Prostate gland (tissue), 2 donors: ENCODE measurements at regions not wholly inside any gene's neighbourhood (a gene's known extent, or its start where the extent isn't known, plus 50 kb on each side); places are given as distances from the start of the nearest gene placed in this dataset.

Source experiments
- DNase-seq: peaks from one replicate; pipeline ENCODE4 v3.0.0-alpha.2; 2019; ENCODE audit warnings: low spot score
- H3K27ac ChIP-seq, 2 donors: fragments of 200-600 bp; sonication (generic); 2 replicates each; pipeline ENCODE4 v1.5.1; 2017 to 2019
- H3K27me3 ChIP-seq: fragments of 200-600 bp; sonication (generic); replicated peaks from 2 replicates; pipeline ENCODE4 v1.5.1; 2019; ENCODE audit not compliant: insufficient read depth
- H3K36me3 ChIP-seq, 2 donors: fragments of 200-600 bp; sonication (generic); 1 replicate in 1 of 2; 2 replicates in 1 of 2; pipeline versions ENCODE4 v1.5.1 to v1.8.1; 2017 to 2019
- H3K4me1 ChIP-seq: fragments of 200-600 bp; sonication (generic); replicated peaks from 2 replicates; pipeline ENCODE4 v1.5.1; 2019
- H3K4me3 ChIP-seq, 2 donors: fragments of 200-600 bp; sonication (generic); 2 replicates each; pipeline ENCODE4 v1.5.1; 2017 to 2019
- H3K9me3 ChIP-seq: fragments of 200-600 bp; sonication (generic); 2 replicates; pipeline ENCODE4 v1.5.1; 2017
- POLR2A ChIP-seq: fragments of 450-650 bp; IDR thresholded peaks from one replicate; pipeline ENCODE4 v1.6.1; 2016; ENCODE audit warnings: antibody characterized with exemption, mild to moderate bottlenecking
- POLR2AphosphoS5 ChIP-seq: sonication (generic); formaldehyde crosslinking; IDR thresholded peaks from one replicate; pipeline ENCODE4 v1.6.1; 2017; ENCODE audit warnings: antibody characterized with exemption
- WGBS: methylation state at CpG from one replicate; pipeline ENCODE4 v1.1.5; 2018; 5-methylcytosine and 5-hydroxymethylcytosine counted together
- intact Hi-C: fragments of 100-400 bp; cut with DNase I; formaldehyde crosslinking; loops from one replicate; pipeline ENCODE4 v1.14.2; 2022
- TF ChIP-seq, protein P1 (sequence below), 4 experiments: fragments of 200-600 bp in 2 of 4; fragments of 450-650 bp in 2 of 4; sonication (generic) in 2 of 4; IDR thresholded peaks; 1 replicate in 3 of 4; 2 replicates in 1 of 4; pipeline ENCODE4 v1.5.1; 2016 to 2019; ENCODE audit warnings: antibody characterized with exemption in 4 of 4, mild to moderate bottlenecking in 2 of 4, moderate library complexity in 2 of 4

DNA sequence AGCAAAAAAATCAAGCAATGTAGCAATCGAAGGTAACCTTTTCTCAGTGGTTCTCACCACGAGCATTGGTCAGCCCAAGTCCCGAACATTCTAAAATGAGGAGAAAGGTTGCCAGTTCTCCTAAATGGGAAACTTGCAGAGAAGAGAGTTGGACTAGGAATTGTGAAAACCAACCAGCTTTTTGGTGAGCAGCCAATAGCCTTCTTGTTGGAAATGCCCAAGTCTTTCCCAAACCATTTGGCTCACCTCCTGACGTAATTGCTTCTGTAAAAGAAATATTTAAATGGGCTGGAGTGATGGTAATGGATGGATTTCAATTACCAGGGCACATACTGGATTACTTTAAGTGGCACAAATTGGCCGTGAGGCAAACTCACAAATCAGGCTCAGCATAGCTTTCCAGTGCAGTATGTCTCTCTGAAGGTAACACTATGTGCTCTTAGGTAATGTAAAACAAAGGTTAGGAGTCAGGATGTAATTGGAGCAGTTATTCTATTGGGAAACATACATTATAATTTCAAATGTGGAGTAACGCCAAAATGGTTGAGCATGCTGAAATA lies 423.2 kb downstream of the KLF5 start:
- H3K4me1 ChIP-seq, result no peaks in the 10 kb centered on the region
- TF ChIP-seq, protein P1, sequence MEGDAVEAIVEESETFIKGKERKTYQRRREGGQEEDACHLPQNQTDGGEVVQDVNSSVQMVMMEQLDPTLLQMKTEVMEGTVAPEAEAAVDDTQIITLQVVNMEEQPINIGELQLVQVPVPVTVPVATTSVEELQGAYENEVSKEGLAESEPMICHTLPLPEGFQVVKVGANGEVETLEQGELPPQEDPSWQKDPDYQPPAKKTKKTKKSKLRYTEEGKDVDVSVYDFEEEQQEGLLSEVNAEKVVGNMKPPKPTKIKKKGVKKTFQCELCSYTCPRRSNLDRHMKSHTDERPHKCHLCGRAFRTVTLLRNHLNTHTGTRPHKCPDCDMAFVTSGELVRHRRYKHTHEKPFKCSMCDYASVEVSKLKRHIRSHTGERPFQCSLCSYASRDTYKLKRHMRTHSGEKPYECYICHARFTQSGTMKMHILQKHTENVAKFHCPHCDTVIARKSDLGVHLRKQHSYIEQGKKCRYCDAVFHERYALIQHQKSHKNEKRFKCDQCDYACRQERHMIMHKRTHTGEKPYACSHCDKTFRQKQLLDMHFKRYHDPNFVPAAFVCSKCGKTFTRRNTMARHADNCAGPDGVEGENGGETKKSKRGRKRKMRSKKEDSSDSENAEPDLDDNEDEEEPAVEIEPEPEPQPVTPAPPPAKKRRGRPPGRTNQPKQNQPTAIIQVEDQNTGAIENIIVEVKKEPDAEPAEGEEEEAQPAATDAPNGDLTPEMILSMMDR (IDR thresholded peaks at IDR 0.05), result no peak
- no peak for TF ChIP-seq POLR2A
- no peak for TF ChIP-seq POLR2AphosphoS5
- intact Hi-C loops, result no loop called here
- no peaks in the 10 kb centered on the region for H3K36me3 ChIP-seq
- 92% methylated on average over 6 of the region's 6 CpGs for WGBS
- H3K4me3 ChIP-seq, result no peak overlapping the region
- H3K27ac ChIP-seq, result no peak overlapping the region
- H3K27me3 ChIP-seq, result no peaks in the 10 kb centered on the region
- no peak for DNase-seq
- H3K9me3 ChIP-seq, result no peaks in the 10 kb centered on the region

DNA sequence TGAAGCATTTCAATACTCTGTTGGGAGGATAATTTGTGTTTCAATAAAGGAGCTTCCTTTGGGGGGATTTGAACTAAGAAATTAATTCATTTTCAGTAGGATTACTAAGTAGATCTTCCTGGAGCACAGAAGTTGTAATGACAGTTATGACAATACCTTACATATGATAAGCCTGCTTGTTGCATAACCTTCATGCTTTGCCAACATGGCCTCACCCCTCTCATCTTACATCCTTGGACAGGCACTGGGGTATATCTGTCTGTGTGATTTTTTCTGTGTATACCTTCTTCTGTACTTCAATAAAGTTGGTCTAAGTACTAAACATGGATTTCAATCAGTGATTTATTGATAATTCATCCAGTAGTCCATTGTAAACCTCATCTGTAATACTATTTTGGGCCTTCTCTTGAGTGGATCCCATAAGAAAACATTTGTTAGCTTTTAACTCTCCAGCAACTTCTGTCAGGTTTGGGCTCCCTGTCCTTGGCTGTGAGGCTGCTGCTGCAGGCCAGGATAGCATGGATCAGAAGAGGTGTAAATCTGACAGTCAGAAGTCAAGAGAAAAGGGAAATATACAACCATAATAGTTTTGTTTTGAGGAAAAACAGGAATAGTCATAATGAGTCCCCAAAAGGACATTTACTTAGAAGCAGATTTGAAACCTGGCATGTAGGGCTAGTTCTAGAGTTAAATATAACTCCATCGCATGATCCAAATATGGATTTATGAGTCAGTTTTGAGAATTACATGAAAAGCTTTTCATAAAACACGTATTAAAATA lies 422.2 kb downstream of the KLF5 start:
- 89% methylated on average over 2 of the region's 2 CpGs for WGBS
- Histone ChIP-seq H3K27me3 (no peaks in the 10 kb centered on the region), H3K4me1 (no peaks in the 10 kb centered on the region), H3K27ac (no peak overlapping the region), H3K4me3 (no peak overlapping the region), H3K36me3 (no peaks in the 10 kb centered on the region), H3K9me3 (no peaks in the 10 kb centered on the region)
- no peak for DNase-seq
- intact Hi-C loops, result no loop called here
- TF ChIP-seq POLR2A (no peak), POLR2AphosphoS5 (no peak)
- TF ChIP-seq, protein P1 (IDR thresholded peaks at IDR 0.05), result no peak

DNA sequence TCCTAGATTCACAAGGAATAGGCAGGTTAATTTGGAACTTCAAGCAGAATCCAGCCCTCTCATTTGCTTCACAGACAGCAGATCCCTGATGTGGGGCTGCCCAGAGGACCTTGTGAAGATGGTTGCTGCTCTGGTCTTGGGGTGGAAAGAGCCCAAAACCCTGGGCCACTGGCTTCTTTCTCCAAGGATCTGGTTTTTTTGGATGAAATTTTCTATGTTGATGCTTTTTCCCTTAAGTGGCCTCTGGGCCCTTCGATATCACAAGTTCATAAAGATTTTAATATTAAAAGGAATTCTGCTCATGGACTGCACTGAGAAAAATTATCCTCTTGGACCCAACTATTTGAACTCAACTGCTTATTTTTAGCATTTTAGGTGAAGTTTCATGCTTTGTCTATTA lies 421.1 kb downstream of the KLF5 start:
- WGBS, result 96% methylated on average over 1 of the region's 1 CpG
- H3K36me3 ChIP-seq, result no peaks in the 10 kb centered on the region
- no peaks in the 10 kb centered on the region for H3K9me3 ChIP-seq
- no peak overlapping the region for H3K27ac ChIP-seq
- TF ChIP-seq POLR2A (no peak), POLR2AphosphoS5 (no peak)
- TF ChIP-seq, protein P1 (IDR thresholded peaks at IDR 0.05), result no peak
- intact Hi-C loops, result no loop called here
- H3K4me3 ChIP-seq, result no peak overlapping the region
- no peaks in the 10 kb centered on the region for H3K4me1 ChIP-seq
- H3K27me3 ChIP-seq, result no peaks in the 10 kb centered on the region
- no peak for DNase-seq

DNA sequence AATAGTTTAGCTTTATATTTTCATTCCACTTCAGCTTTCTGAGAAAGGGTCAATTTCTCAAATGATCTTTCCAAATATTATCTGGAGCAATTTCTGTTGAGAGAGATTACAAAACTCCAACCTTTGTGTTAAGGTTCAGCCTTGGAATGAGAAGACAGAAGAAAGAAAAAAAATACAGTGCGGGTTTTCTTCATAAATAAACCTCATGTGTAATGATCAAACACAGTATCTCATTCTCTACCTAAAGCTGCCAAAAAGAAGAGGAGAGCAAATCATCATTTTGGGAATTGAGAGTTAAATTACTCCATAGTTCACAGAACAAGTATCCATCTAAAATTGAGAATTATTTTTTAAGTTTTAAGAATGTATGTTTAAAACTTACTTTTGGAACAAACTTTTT lies 420.5 kb downstream of the KLF5 start:
- Histone ChIP-seq H3K27me3 (no peaks in the 10 kb centered on the region), H3K36me3 (no peaks in the 10 kb centered on the region), H3K4me3 (no peak overlapping the region), H3K27ac (no peak overlapping the region), H3K9me3 (no peaks in the 10 kb centered on the region), H3K4me1 (no peaks in the 10 kb centered on the region)
- intact Hi-C loops, result no loop called here
- DNase-seq, result no peak
- TF ChIP-seq POLR2AphosphoS5, result no peak
- 60% methylated on average over 1 of the region's 1 CpG for WGBS

DNA sequence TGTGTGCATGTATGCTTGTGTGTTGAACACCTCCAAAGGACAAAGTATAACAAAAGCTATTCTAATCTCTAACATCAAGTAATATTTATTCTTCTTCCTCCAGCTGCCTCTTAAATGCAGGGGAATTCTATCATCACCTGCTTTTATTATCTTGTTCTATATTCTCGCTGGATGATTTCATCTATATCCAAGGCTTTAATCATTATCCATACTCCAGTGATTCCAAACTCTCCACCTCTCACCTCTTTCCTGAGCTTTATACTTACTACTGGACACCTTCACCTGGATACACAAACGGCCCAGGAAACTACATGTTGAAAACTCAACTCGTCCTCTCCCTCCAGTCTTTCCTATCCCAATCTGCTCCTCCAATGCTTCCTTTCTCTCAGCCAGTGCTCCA lies 418.6 kb downstream of the KLF5 start:
- Histone ChIP-seq H3K36me3 (no peaks in the 10 kb centered on the region), H3K9me3 (no peaks in the 10 kb centered on the region), H3K4me1 (no peaks in the 10 kb centered on the region), H3K27ac (no peak overlapping the region), H3K4me3 (no peak overlapping the region), H3K27me3 (no peaks in the 10 kb centered on the region)
- TF ChIP-seq POLR2A (no peak), POLR2AphosphoS5 (no peak)
- TF ChIP-seq, protein P1 (IDR thresholded peaks at IDR 0.05), result no peak
- intact Hi-C loops, result no loop called here
- 67% methylated on average over 3 of the region's 3 CpGs for WGBS
- no peak for DNase-seq
